ENCODE measurements at regions not wholly inside any gene's neighbourhood (a gene's known extent, or its start where the extent isn't known, plus 50 kb on each side); places are given as distances from the start of the nearest gene placed in this dataset.
A peak's percentile ranks its signal among the peaks of the same experiment; 100 is the strongest.

DNA sequence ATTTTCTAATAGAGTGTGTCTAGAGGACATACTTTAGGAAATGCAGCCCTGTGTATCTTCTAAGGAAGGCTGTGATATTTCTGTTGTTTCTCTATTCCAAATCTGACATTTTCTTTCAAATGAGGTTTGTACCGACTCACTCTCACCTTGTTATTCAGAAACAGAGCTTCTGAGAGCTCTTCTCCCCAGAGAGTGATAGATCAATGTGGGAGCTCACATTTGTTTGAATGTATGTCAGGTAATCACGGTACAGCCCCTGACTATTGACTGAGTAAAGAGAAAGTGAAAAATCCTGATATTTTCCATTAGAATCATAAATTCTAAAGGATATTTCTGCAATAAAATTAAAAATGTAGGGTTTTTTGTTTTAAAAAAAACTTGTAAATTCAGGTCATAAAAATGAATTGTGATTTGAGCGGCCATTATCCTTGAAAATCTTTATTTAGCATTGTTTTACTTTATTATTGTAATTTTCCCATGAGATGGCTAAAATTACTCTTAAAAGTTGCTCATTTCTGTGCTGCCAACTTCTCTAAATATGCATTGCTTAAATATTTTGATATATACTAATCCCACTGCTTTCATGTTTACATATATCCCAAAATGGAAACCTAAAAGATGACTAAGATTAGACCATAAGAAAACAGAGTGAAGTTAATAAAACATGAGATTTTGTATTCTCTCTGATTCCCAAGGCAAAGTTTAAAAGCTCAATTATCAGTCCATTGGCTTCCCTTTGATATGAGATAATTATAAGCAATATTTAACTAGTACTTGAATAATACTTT, 1226.8 kb upstream of the CITED2 start:
- no peak for DNase-seq (ENCODE audit: low read depth in 6 of 9, low spot score in 9 of 9)
- H3K4me3 ChIP-seq (ENCODE audit: low read length in 2 of 2) = no peak overlapping the region
- H3K27ac ChIP-seq (ENCODE audit: low read depth in 1 of 2, low read length in 1 of 2) = no peak overlapping the region
- WGBS = 95% methylated on average over 3 of the region's 3 CpGs
- no peaks in the 10 kb centered on the region for H3K4me1 ChIP-seq (ENCODE audit: control insufficient read depth in 2 of 2, insufficient read depth in 2 of 2, low read length in 2 of 2)
- no peaks in the 10 kb centered on the region for H3K27me3 ChIP-seq (ENCODE audit: control insufficient read depth in 2 of 2, insufficient read depth in 1 of 2, low read length in 1 of 2)
- no peaks in the 10 kb centered on the region for H3K36me3 ChIP-seq (ENCODE audit: control insufficient read depth in 2 of 2, insufficient read depth in 2 of 2, low read length in 1 of 2)
- no peaks in the 10 kb centered on the region for H3K9me3 ChIP-seq (ENCODE audit: control insufficient read depth in 2 of 2, insufficient read depth in 1 of 2, low read length in 1 of 2)

DNA sequence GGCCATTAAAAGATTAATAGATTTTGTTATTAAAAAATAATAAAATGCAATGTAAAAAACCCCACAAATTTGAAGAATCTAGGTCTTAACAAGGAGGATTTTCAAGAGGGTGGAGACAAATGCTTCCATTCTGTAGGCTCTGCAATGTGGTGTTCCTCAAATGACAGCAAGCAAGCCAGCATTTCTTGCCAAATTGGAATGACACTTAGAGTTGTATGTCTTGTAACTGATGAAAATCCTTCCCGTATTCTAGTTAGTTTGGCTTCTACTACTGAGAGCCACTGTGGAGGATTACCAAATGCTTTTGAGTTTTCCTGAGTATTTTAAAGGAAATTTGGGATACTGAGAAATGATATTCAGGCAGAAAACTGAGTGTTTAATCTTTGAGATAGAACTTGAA, 1225.5 kb upstream of the CITED2 start:
- WGBS = 99% methylated on average over 1 of the region's 1 CpG
- Histone ChIP-seq H3K27ac (ENCODE audit: low read depth in 1 of 2, low read length in 1 of 2) (no peak overlapping the region), H3K9me3 (ENCODE audit: control insufficient read depth in 2 of 2, insufficient read depth in 1 of 2, low read length in 1 of 2) (no peaks in the 10 kb centered on the region), H3K27me3 (ENCODE audit: control insufficient read depth in 2 of 2, insufficient read depth in 1 of 2, low read length in 1 of 2) (no peaks in the 10 kb centered on the region), H3K4me3 (ENCODE audit: low read length in 2 of 2) (no peak overlapping the region), H3K4me1 (ENCODE audit: control insufficient read depth in 2 of 2, insufficient read depth in 2 of 2, low read length in 2 of 2) (no peaks in the 10 kb centered on the region), H3K36me3 (ENCODE audit: control insufficient read depth in 2 of 2, insufficient read depth in 2 of 2, low read length in 1 of 2) (no peaks in the 10 kb centered on the region)
- DNase-seq (ENCODE audit: low read depth in 6 of 9, low spot score in 9 of 9) = no peak

DNA sequence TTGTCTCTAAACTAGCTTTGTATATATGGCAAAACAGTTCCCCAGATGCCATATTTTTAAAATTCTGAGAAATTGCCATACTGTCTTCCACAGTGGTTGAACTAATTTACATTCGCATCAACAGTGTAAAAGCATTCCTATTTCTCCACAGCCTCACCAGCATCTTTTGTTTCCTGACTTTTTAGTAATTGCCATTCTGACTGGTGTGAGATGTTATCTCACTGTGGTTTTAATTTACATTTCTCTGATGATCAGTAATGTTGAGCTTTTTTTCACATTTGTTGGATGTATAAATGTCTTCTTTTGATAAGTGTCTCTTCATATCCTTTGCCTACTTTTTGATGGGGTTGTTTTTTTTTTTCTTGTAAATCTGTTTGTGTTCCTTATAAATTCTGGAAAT, 1222.7 kb upstream of the CITED2 start:
- Histone ChIP-seq H3K27me3 (ENCODE audit: control insufficient read depth in 2 of 2, insufficient read depth in 1 of 2, low read length in 1 of 2) (no peaks in the 10 kb centered on the region), H3K4me3 (ENCODE audit: low read length in 2 of 2) (no peak overlapping the region), H3K9me3 (ENCODE audit: control insufficient read depth in 2 of 2, insufficient read depth in 1 of 2, low read length in 1 of 2) (no peaks in the 10 kb centered on the region), H3K4me1 (ENCODE audit: control insufficient read depth in 2 of 2, insufficient read depth in 2 of 2, low read length in 2 of 2) (no peaks in the 10 kb centered on the region), H3K36me3 (ENCODE audit: control insufficient read depth in 2 of 2, insufficient read depth in 2 of 2, low read length in 1 of 2) (no peaks in the 10 kb centered on the region), H3K27ac (ENCODE audit: low read depth in 1 of 2, low read length in 1 of 2) (no peak overlapping the region)
- DNase-seq (ENCODE audit: low read depth in 6 of 9, low spot score in 9 of 9) = no peak
- WGBS = 91% methylated on average over 1 of the region's 1 CpG

DNA sequence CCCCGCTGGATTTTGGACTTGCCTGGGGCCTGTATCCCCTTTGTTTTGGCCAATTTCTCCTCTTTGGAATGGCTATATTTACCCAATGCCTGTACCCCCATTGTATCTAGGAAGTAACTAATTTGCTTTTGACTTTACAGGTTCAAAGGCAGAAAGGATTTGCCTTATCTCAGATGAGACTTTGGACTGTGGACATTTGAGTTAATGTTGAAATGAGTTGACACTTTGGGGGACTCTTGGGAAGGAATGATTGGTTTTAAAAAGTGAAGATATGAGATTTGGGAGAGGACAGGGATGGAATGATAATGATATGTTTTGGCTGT, 1220.3 kb upstream of the CITED2 start:
- Histone ChIP-seq H3K9me3 (ENCODE audit: control insufficient read depth in 2 of 2, insufficient read depth in 1 of 2, low read length in 1 of 2) (no peaks in the 10 kb centered on the region), H3K27me3 (ENCODE audit: control insufficient read depth in 2 of 2, insufficient read depth in 1 of 2, low read length in 1 of 2) (no peaks in the 10 kb centered on the region), H3K36me3 (ENCODE audit: control insufficient read depth in 2 of 2, insufficient read depth in 2 of 2, low read length in 1 of 2) (no peaks in the 10 kb centered on the region), H3K4me1 (ENCODE audit: control insufficient read depth in 2 of 2, insufficient read depth in 2 of 2, low read length in 2 of 2) (no peaks in the 10 kb centered on the region), H3K27ac (ENCODE audit: low read depth in 1 of 2, low read length in 1 of 2) (no peak overlapping the region), H3K4me3 (ENCODE audit: low read length in 2 of 2) (no peak overlapping the region)
- no peak for DNase-seq (ENCODE audit: low read depth in 6 of 9, low spot score in 9 of 9)
- WGBS = 98% methylated on average over 1 of the region's 1 CpG

DNA sequence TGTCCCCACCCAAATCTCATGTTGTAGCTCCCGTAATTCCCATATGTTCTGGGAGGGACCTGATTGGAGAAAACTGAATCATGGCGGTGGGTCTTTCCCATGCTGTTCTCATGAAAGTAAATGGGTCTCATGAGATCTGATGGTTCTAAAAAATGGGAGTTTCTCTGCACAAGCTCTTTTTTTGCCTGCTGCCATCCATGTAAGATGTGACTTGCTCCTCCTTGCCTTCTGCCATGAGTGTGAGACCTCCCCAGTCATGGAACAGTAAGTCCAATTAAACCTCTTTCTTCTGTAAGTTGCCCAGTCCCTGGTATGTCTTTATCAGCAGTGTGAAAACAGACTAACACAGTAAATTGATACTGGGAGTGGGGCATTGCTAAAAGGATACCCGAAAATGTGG, 1218.4 kb upstream of the CITED2 start:
- Histone ChIP-seq H3K4me1 (ENCODE audit: control insufficient read depth in 2 of 2, insufficient read depth in 2 of 2, low read length in 2 of 2) (no peaks in the 10 kb centered on the region), H3K4me3 (ENCODE audit: low read length in 2 of 2) (no peak overlapping the region), H3K36me3 (ENCODE audit: control insufficient read depth in 2 of 2, insufficient read depth in 2 of 2, low read length in 1 of 2) (no peaks in the 10 kb centered on the region), H3K27me3 (ENCODE audit: control insufficient read depth in 2 of 2, insufficient read depth in 1 of 2, low read length in 1 of 2) (no peaks in the 10 kb centered on the region), H3K9me3 (ENCODE audit: control insufficient read depth in 2 of 2, insufficient read depth in 1 of 2, low read length in 1 of 2) (no peaks in the 10 kb centered on the region), H3K27ac (ENCODE audit: low read depth in 1 of 2, low read length in 1 of 2) (no peak overlapping the region)
- DNase-seq (ENCODE audit: low read depth in 6 of 9, low spot score in 9 of 9) = no peak
- WGBS = 98% methylated on average over 3 of the region's 3 CpGs

DNA sequence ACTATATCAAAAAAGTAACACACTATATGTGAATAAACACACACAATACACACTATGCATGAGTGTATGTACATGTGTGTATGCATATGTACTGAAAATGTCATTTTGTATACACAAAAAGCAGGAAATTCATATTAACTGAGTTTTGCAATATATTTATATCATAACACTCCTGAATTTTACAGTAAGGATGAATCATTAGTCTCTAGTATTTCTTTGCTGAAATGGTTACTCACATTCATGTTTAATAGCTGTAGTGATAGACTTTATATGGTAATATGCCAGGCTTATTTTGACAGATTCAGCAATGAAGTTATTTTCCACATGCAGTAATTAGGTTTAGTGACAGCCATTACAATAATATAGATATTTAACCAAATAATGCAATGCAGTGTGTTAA, 1216.2 kb upstream of the CITED2 start:
- no peak overlapping the region for H3K27ac ChIP-seq (ENCODE audit: low read depth in 1 of 2, low read length in 1 of 2)
- no peak overlapping the region for H3K4me3 ChIP-seq (ENCODE audit: low read length in 2 of 2)
- H3K9me3 ChIP-seq (ENCODE audit: control insufficient read depth in 2 of 2, insufficient read depth in 1 of 2, low read length in 1 of 2) = no peaks in the 10 kb centered on the region
- no peaks in the 10 kb centered on the region for H3K36me3 ChIP-seq (ENCODE audit: control insufficient read depth in 2 of 2, insufficient read depth in 2 of 2, low read length in 1 of 2)
- H3K4me1 ChIP-seq (ENCODE audit: control insufficient read depth in 2 of 2, insufficient read depth in 2 of 2, low read length in 2 of 2) = no peaks in the 10 kb centered on the region
- H3K27me3 ChIP-seq (ENCODE audit: control insufficient read depth in 2 of 2, insufficient read depth in 1 of 2, low read length in 1 of 2) = no peaks in the 10 kb centered on the region
- no peak for DNase-seq (ENCODE audit: low read depth in 6 of 9, low spot score in 9 of 9)

DNA sequence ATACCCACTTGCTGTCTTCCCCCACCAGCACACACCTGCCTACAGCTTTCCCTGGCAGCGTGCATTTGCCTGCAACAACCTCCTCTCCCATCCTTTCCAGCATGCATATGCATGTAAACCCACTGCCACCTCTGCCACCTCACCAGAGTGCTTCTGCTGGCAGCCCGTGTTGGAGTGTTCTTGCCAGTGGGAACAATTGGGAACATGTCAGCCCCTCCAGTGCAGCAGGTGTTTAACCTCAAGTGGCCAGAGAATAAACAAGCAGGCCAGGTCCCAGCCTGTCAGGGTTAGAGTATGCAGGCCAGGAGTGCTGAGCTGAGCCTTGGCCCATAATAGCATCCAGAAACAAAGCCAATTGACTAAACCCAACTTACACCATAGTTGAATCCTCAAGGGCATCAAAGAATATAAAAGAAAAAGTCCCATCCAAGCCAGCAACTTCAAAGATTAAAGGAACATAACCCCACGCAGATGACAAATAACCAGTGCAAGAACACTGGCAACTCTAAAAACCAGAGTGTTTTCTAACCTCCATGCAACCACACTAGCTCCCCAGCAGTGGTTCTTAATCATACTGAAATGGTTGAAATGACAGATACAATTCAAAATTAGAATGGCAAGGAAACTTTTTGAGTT, 1212.1 kb upstream of the CITED2 start:
- Histone ChIP-seq H3K4me3 (ENCODE audit: low read length in 2 of 2) (no peak overlapping the region), H3K27ac (ENCODE audit: low read depth in 1 of 2, low read length in 1 of 2) (no peak overlapping the region), H3K9me3 (ENCODE audit: control insufficient read depth in 2 of 2, insufficient read depth in 1 of 2, low read length in 1 of 2) (no peaks in the 10 kb centered on the region), H3K27me3 (ENCODE audit: control insufficient read depth in 2 of 2, insufficient read depth in 1 of 2, low read length in 1 of 2) (no peaks in the 10 kb centered on the region), H3K36me3 (ENCODE audit: control insufficient read depth in 2 of 2, insufficient read depth in 2 of 2, low read length in 1 of 2) (no peaks in the 10 kb centered on the region), H3K4me1 (ENCODE audit: control insufficient read depth in 2 of 2, insufficient read depth in 2 of 2, low read length in 2 of 2) (no peaks in the 10 kb centered on the region)
- 94% methylated on average over 3 of the region's 3 CpGs for WGBS
- no peak for DNase-seq (ENCODE audit: low read depth in 6 of 9, low spot score in 9 of 9)

DNA sequence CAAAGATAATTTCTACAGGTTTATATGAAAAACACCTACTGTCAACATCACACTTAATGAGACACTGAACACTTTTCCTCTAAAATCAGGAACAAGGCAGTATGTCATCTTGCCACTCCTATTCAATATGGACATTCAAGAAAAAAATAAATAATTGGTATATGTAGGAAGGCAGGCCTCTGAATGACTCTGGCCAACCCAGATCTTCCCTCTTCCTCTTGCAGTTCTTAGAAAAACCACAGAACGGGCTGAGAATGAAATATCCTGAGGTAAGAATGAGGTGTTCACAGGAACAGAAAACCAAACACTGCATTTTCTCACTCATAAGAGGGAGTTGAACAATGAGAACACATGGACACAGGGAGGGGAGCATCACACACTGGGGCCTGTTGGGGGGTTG, 1207.2 kb upstream of the CITED2 start:
- Histone ChIP-seq H3K4me3 (ENCODE audit: low read length in 2 of 2) (no peak overlapping the region), H3K27me3 (ENCODE audit: control insufficient read depth in 2 of 2, insufficient read depth in 1 of 2, low read length in 1 of 2) (no peaks in the 10 kb centered on the region), H3K36me3 (ENCODE audit: control insufficient read depth in 2 of 2, insufficient read depth in 2 of 2, low read length in 1 of 2) (no peaks in the 10 kb centered on the region), H3K9me3 (ENCODE audit: control insufficient read depth in 2 of 2, insufficient read depth in 1 of 2, low read length in 1 of 2) (no peaks in the 10 kb centered on the region), H3K27ac (ENCODE audit: low read depth in 1 of 2, low read length in 1 of 2) (no peak overlapping the region), H3K4me1 (ENCODE audit: control insufficient read depth in 2 of 2, insufficient read depth in 2 of 2, low read length in 2 of 2) (no peaks in the 10 kb centered on the region)
- 11% methylated on average over 1 of the region's 1 CpG for WGBS
- peak in 1 of 9 donors; percentile 6 for DNase-seq (ENCODE audit: low read depth in 6 of 9, low spot score in 9 of 9)

DNA sequence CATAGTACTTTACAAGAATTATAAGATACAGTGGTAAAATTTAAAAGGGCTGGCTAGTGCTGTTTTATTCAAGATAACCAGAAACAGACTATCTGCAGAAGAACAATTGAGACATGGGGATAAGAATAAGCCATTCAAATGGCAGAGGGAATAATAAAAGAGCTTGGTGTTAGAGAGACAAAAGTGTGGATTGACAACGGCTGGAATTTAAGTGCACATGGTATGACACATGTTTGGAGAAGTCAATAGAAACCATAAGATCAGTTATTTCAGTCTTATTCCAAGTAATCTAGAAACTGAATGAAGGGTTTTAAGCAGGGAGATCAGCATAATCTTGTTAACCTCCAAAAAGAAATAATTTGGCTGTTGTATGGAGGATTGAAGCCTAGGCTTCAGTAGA, 1205.5 kb upstream of the CITED2 start:
- no peak for DNase-seq (ENCODE audit: low read depth in 6 of 9, low spot score in 9 of 9)
- H3K9me3 ChIP-seq (ENCODE audit: control insufficient read depth in 2 of 2, insufficient read depth in 1 of 2, low read length in 1 of 2) = no peaks in the 10 kb centered on the region
- no peak overlapping the region for H3K4me3 ChIP-seq (ENCODE audit: low read length in 2 of 2)
- no peaks in the 10 kb centered on the region for H3K27me3 ChIP-seq (ENCODE audit: control insufficient read depth in 2 of 2, insufficient read depth in 1 of 2, low read length in 1 of 2)
- H3K36me3 ChIP-seq (ENCODE audit: control insufficient read depth in 2 of 2, insufficient read depth in 2 of 2, low read length in 1 of 2) = no peaks in the 10 kb centered on the region
- no peak overlapping the region for H3K27ac ChIP-seq (ENCODE audit: low read depth in 1 of 2, low read length in 1 of 2)
- 97% methylated on average over 1 of the region's 1 CpG for WGBS
- H3K4me1 ChIP-seq (ENCODE audit: control insufficient read depth in 2 of 2, insufficient read depth in 2 of 2, low read length in 2 of 2) = no peaks in the 10 kb centered on the region

Measured in thymus (tissue), 11 donors.